ENCODE measurements at regions not wholly inside any gene's neighbourhood (a gene's known extent, or its start where the extent isn't known, plus 50 kb on each side); places are given as distances from the start of the nearest gene placed in this dataset.

- DNase-seq = no peak
Observed at GRCh38 chr5:60243713-60244112, 350.2 kb upstream of the PDE4D start.

- DNase-seq = no peak
Observed at GRCh38 chr5:60232036-60232795, 338.7 kb upstream of the PDE4D start.

GRCh38 chr5:60230456-60230855 lies 336.9 kb upstream of the PDE4D start:
- no peak for DNase-seq

GRCh38 chr5:60229691-60230185 lies 336.2 kb upstream of the PDE4D start:
- no peak for DNase-seq

GRCh38 chr5:60228676-60229075 lies 335.1 kb upstream of the PDE4D start:
- DNase-seq = no peak

- no peak for DNase-seq
Observed at GRCh38 chr5:60226128-60226527, 332.6 kb upstream of the PDE4D start.

- DNase-seq = no peak
Observed at GRCh38 chr5:60223342-60223741, 329.8 kb upstream of the PDE4D start.

GRCh38 chr5:60219921-60220320 lies 326.4 kb upstream of the PDE4D start:
- no peak for DNase-seq

- no peak for DNase-seq
Observed at GRCh38 chr5:60210810-60211209, 317.3 kb upstream of the PDE4D start.

GRCh38 chr5:60209146-60209840 lies 315.8 kb upstream of the PDE4D start:
- no peak for DNase-seq

- no peak for DNase-seq
Observed at GRCh38 chr5:60208716-60209115, 315.2 kb upstream of the PDE4D start.

GRCh38 chr5:60207040-60207439 lies 313.5 kb upstream of the PDE4D start:
- DNase-seq = no peak

- no peak for DNase-seq
Observed at GRCh38 chr5:60206234-60206633, 312.7 kb upstream of the PDE4D start.

GRCh38 chr5:60205071-60205470 lies 311.5 kb upstream of the PDE4D start:
- no peak for DNase-seq

- DNase-seq = no peak
Observed at GRCh38 chr5:60196385-60197113, 303.0 kb upstream of the PDE4D start.

GRCh38 chr5:60195551-60195950 lies 302.0 kb upstream of the PDE4D start:
- DNase-seq = no peak

- no peak for DNase-seq
Observed at GRCh38 chr5:60195083-60195482, 301.6 kb upstream of the PDE4D start.

- DNase-seq = no peak
Observed at GRCh38 chr5:60185231-60186099, 291.9 kb upstream of the PDE4D start.

GRCh38 chr5:60184606-60185005 lies 291.1 kb upstream of the PDE4D start:
- no peak for DNase-seq

- no peak for DNase-seq
Observed at GRCh38 chr5:60183881-60184280, 290.4 kb upstream of the PDE4D start.

- DNase-seq = no peak
Observed at GRCh38 chr5:60178101-60178500, 284.6 kb upstream of the PDE4D start.

GRCh38 chr5:60177596-60177995 lies 284.1 kb upstream of the PDE4D start:
- DNase-seq = no peak

- DNase-seq = no peak
Observed at GRCh38 chr5:60173667-60174066, 280.1 kb upstream of the PDE4D start.
